ENCODE measurements at regions not wholly inside any gene's neighbourhood (a gene's known extent, or its start where the extent isn't known, plus 50 kb on each side); places are given as distances from the start of the nearest gene placed in this dataset.

GRCh38 chr4:11817088-11817487 is 388.4 kb upstream of the HS3ST1 start:
- TF ChIP-seq EZH2 (IDR thresholded peaks at IDR 0.05) (no peak), POLR2AphosphoS5 (IDR thresholded peaks at IDR 0.05; ENCODE audit: borderline replicate concordance, low read depth, low read length) (no peak)
